Renal cortex interstitium (tissue), 11 donors: ENCODE measurements at regions not wholly inside any gene's neighbourhood (a gene's known extent, or its start where the extent isn't known, plus 50 kb on each side); places are given as distances from the start of the nearest gene placed in this dataset.
"Not testable (repeated sequence)": the region's sequence is repeated elsewhere in the genome, so short reads cannot be mapped to it uniquely, and the experiment has no call there.

ENCODE experiments used
- DNase-seq, 11 donors: peaks; one replicate each; pipeline ENCODE4 v3.0.0-alpha.2; 2013; ENCODE audit warnings: low read depth in 9 of 11, low spot score in 4 of 11; ENCODE audit errors: extremely low read depth in 1 of 11

- no peak for DNase-seq
These were observed 302.5 kb downstream of the BMPER start for GRCh38 chr7:34207810-34208209.

- no peak for DNase-seq
These were observed 303.7 kb downstream of the BMPER start for GRCh38 chr7:34208878-34209621.

- DNase-seq: peak in 1 of 11 donors; percentile 7
These were observed 305.7 kb downstream of the BMPER start for GRCh38 chr7:34211018-34211417.

GRCh38 chr7:34217972-34218371 is 312.6 kb downstream of the BMPER start:
- DNase-seq: no peak

GRCh38 chr7:34219153-34219718 is 313.9 kb downstream of the BMPER start:
- no peak for DNase-seq

- DNase-seq: no peak
These were observed 315.3 kb downstream of the BMPER start for GRCh38 chr7:34220506-34221185.

- DNase-seq: no peak
These were observed 317.0 kb downstream of the BMPER start for GRCh38 chr7:34222316-34222715.

- no peak for DNase-seq
These were observed 317.4 kb downstream of the BMPER start for GRCh38 chr7:34222722-34223121.

GRCh38 chr7:34224281-34224680 is 318.9 kb downstream of the BMPER start:
- DNase-seq: peak in 1 of 11 donors; percentile 12

- DNase-seq: no peak
These were observed 319.9 kb downstream of the BMPER start for GRCh38 chr7:34225193-34225592.

GRCh38 chr7:34227525-34227924 is 322.2 kb downstream of the BMPER start:
- peak in 2 of 11 donors; percentile 5 to 8 for DNase-seq

- not testable (repeated sequence) for DNase-seq
These were observed 329.8 kb downstream of the BMPER start for GRCh38 chr7:34235101-34235500.

- no peak for DNase-seq
These were observed 330.7 kb downstream of the BMPER start for GRCh38 chr7:34236057-34236456.

- no peak for DNase-seq
These were observed 331.6 kb downstream of the BMPER start for GRCh38 chr7:34236839-34237492.

- no peak for DNase-seq
These were observed 332.1 kb downstream of the BMPER start for GRCh38 chr7:34237493-34237849.

- no peak for DNase-seq
These were observed 335.1 kb downstream of the BMPER start for GRCh38 chr7:34240417-34240816.

- DNase-seq: no peak
These were observed 337.1 kb downstream of the BMPER start for GRCh38 chr7:34242391-34242790.

- no peak for DNase-seq
These were observed 339.9 kb downstream of the BMPER start for GRCh38 chr7:34245246-34245645.

GRCh38 chr7:34247468-34247867 is 342.1 kb downstream of the BMPER start:
- DNase-seq: no peak

- no peak for DNase-seq
These were observed 343.9 kb downstream of the BMPER start for GRCh38 chr7:34249192-34249591.
